ENCODE measurements at regions not wholly inside any gene's neighbourhood (a gene's known extent, or its start where the extent isn't known, plus 50 kb on each side); places are given as distances from the start of the nearest gene placed in this dataset.

DNA sequence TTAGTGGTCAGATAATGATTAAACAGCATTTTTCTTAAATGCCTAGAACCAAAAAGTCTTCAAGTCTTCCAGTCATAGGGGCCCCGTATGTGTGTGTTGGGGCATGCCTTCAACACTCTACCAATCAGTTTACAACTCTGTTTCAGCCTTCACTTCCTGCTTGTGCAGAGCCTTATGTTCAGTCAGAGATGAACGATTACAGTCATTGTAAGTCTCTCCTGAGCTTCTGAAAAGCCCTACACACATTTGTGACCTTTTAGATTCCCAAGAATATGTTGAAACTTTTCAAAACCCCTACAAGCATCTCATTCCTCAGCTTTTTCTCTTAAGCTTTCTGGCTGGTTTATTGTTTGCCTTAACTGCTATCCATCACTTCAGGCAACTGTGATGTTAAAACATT is 591.2 kb downstream of the ZNF674 start:
- peaks cover 2% of the 10 kb centered on the region for H3K9me3 Mint-ChIP-seq
- no peaks in the 10 kb centered on the region for H3K27me3 Mint-ChIP-seq
- no peak overlapping the region for H3K4me3 Mint-ChIP-seq

DNA sequence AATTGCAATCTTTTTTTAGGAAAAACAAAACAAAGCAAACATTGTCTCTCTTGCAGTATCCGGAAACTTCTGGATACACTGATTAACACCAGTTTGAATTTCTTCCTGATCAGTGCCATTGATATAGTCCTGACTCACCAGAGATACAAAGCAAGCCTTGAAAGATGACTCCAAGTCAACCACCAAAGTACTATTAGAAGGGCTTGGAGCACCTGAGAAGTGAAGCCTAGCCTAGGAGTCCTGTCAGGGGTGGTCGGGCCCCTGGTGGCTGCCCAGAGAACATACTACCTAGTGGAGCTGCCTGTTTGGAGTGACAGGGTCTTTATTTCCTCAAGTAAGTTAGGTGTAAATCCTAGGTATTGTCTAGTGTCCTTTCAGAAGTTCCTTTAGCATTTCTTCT is 593.2 kb downstream of the ZNF674 start:
- CTCF ChIA-PET, result interaction anchor here (0.7 kb wide), 1 partner anchor 48 kb away, joined by 3 read pairs; no protein-coding TSS in a partner anchor
- no peak overlapping the region for H3K4me3 Mint-ChIP-seq
- POLR2A ChIA-PET, result no interaction called here

More for the DNA sequence above, 591.2 kb downstream of the ZNF674 start:
- Mint-ChIP-seq H3K4me1 (no peaks in the 10 kb centered on the region), H3K36me3 (ENCODE audit: low read depth) (no peaks in the 10 kb centered on the region), H3K27ac (no peak overlapping the region)
- no peak for DNase-seq
- ChIA-PET CTCF (no interaction called here), POLR2A (no interaction called here)

DNA sequence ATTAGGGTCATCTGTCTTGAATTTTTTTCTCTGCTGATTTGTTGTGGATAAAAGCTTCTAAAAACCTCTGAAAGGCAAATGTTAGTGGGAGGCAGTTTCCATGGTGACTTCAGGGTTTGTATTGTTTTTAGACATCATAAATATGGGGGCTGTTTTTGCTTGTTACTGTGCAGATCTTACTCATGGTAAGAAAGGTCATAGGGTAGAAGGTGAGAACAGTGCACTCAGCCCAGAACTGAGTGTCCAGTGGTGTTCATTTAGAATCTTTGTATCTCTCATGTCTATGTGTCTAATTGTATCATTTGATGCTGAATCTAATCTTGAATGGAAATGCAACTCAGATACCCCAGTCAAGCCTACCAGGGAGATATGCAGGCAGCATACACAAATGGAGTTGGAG is 609.8 kb downstream of the ZNF674 start:
- POLR2A ChIA-PET, result no interaction called here
- no peak overlapping the region for H3K27ac Mint-ChIP-seq
- no peak overlapping the region for H3K4me3 Mint-ChIP-seq
- H3K27me3 Mint-ChIP-seq, result no peaks in the 10 kb centered on the region
- DNase-seq, result no peak
- CTCF ChIA-PET, result interaction anchor here (0.6 kb wide), 1 partner anchor 436 kb away, joined by 3 read pairs; no protein-coding TSS in a partner anchor
- no peaks in the 10 kb centered on the region for H3K36me3 Mint-ChIP-seq (ENCODE audit: low read depth)
- peaks cover 4% of the 10 kb centered on the region for H3K9me3 Mint-ChIP-seq
- H3K4me1 Mint-ChIP-seq, result no peaks in the 10 kb centered on the region

More for the DNA sequence above, 593.2 kb downstream of the ZNF674 start:
- H3K27ac Mint-ChIP-seq, result no peak overlapping the region
- H3K9me3 Mint-ChIP-seq, result peaks cover 2% of the 10 kb centered on the region
- no peaks in the 10 kb centered on the region for H3K27me3 Mint-ChIP-seq
- no peak for DNase-seq
- H3K36me3 Mint-ChIP-seq (ENCODE audit: low read depth), result no peaks in the 10 kb centered on the region
- no peaks in the 10 kb centered on the region for H3K4me1 Mint-ChIP-seq

DNA sequence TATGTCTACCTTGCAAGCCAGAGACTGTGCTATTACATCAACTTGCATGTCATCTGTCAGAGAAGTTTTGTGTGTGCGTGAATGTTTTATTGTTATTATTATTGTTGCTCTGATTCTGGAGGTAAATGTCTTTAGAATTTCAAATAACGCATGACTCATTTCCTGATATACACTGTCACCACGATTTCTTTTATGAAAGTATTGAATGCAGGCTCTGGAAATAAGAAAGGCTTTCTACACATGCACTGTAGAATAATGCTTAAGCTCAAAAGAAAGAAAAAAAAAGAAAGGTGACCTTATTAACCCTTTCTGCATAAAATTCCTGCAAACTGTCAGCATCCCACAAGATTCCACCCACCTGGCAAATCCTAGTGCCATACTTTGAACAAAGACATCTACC is 632.9 kb downstream of the ZNF674 start:
- no peaks in the 10 kb centered on the region for H3K27me3 Mint-ChIP-seq
- no peak for DNase-seq
- no peak overlapping the region for H3K27ac Mint-ChIP-seq
- ChIA-PET CTCF (no interaction called here), POLR2A (no interaction called here)
- no peaks in the 10 kb centered on the region for H3K9me3 Mint-ChIP-seq
- no peaks in the 10 kb centered on the region for H3K36me3 Mint-ChIP-seq (ENCODE audit: low read depth)
- no peak overlapping the region for H3K4me3 Mint-ChIP-seq
- no peaks in the 10 kb centered on the region for H3K4me1 Mint-ChIP-seq

- ChIA-PET CTCF (no interaction called here), POLR2A (no interaction called here)
- Mint-ChIP-seq H3K27me3 (no peaks in the 10 kb centered on the region), H3K4me3 (no peak overlapping the region), H3K9me3 (no peaks in the 10 kb centered on the region), H3K36me3 (ENCODE audit: low read depth) (no peaks in the 10 kb centered on the region), H3K27ac (no peak overlapping the region), H3K4me1 (peaks cover 8% of the 10 kb centered on the region)
- DNase-seq, result no peak
Measured at GRCh38 chrX:45907786-45908185, 637.4 kb downstream of the ZNF674 start.

DNA sequence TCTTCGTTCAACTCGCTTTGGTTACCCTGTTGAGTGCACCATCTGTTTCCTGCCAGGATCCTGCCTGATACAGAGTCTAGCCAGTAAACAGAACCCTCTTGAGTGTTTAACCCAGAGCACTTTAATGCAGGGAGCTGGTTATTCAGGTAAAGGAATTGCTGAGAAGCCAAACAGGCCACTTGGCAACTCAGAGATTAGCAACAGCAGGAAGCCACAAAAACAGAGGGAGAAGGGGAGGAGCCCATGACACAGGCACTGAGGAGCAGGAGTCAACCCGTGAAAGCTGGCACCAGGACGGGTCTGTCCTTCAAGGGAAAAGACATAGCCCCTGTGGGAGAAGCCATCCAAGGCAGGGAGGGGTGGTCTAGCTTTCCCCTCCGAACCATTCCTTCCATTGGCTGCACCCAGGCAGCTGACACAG is 641.4 kb downstream of the ZNF674 start:
- no peaks in the 10 kb centered on the region for H3K27me3 Mint-ChIP-seq
- H3K27ac Mint-ChIP-seq, result no peak overlapping the region
- no peak for DNase-seq
- no peak overlapping the region for H3K4me3 Mint-ChIP-seq
- ChIA-PET CTCF (no interaction called here), POLR2A (no interaction called here)
- H3K36me3 Mint-ChIP-seq (ENCODE audit: low read depth), result no peaks in the 10 kb centered on the region
- H3K4me1 Mint-ChIP-seq, result peaks cover 8% of the 10 kb centered on the region
- no peaks in the 10 kb centered on the region for H3K9me3 Mint-ChIP-seq

DNA sequence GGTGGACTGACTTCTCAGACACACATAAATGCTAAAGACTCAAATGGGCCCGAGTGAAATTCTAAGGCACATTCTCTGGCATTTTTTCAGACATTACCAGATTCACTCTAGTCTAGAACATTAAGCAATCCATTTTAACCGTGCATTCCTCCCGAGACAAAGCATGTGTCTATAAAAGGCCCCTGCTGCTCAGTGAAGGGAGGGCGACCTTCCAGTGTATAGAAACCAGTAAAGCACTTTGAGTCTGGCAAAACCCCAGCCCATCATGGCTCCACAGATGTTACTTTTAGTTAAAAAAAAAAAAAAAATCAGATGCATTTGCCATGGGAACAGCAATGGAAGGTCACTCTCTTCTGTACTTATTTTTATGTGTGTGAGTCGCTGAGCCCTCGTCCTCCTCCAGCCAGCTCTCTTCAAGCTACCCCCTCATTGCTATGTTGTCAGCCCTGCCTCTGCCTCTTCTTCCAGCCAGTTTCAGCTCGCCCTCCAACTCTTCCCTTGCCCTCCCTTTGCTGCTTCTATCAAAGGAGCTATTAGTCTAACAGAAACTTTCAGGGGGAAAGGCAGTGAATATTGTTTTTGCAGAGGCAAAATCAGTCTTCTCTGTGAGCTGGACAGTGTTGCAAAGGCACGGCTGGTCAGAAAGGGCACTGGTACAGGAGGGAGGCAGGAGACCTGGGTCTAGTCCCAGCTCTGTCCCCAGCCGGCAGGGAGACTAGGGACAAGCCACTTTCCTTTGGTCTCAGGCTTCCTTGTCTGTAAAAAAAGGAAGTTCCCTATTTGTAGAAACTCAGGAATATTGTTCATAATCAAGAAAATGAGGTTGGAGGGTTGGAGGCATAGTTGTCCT is 644.2 kb downstream of the ZNF674 start:
- no peaks in the 10 kb centered on the region for H3K9me3 Mint-ChIP-seq
- H3K4me1 Mint-ChIP-seq, result peaks cover 8% of the 10 kb centered on the region
- H3K27ac Mint-ChIP-seq, result no peak overlapping the region
- no peaks in the 10 kb centered on the region for H3K27me3 Mint-ChIP-seq
- H3K36me3 Mint-ChIP-seq (ENCODE audit: low read depth), result no peaks in the 10 kb centered on the region
- DNase-seq, result no peak
- ChIA-PET CTCF (interaction anchor here (0.6 kb wide), 1 partner anchor 18 kb away, joined by 3 read pairs; no protein-coding TSS in a partner anchor), POLR2A (no interaction called here)
- no peak overlapping the region for H3K4me3 Mint-ChIP-seq

- H3K27me3 Mint-ChIP-seq, result no peaks in the 10 kb centered on the region
- POLR2A ChIA-PET, result no interaction called here
- no peak for DNase-seq
- no peak overlapping the region for H3K4me3 Mint-ChIP-seq
- H3K9me3 Mint-ChIP-seq, result no peaks in the 10 kb centered on the region
- no peak overlapping the region for H3K27ac Mint-ChIP-seq
- H3K36me3 Mint-ChIP-seq (ENCODE audit: low read depth), result no peaks in the 10 kb centered on the region
- CTCF ChIA-PET, result interaction anchor here (0.6 kb wide), 1 partner anchor 421 kb away, joined by 3 read pairs; no protein-coding TSS in a partner anchor
- H3K4me1 Mint-ChIP-seq, result no peaks in the 10 kb centered on the region
Measured at GRCh38 chrX:45894864-45895645, 650.2 kb downstream of the ZNF674 start.

GRCh38 chrX:45889471-45889870 is 655.8 kb downstream of the ZNF674 start:
- POLR2A ChIA-PET, result no interaction called here
- Mint-ChIP-seq H3K9me3 (no peaks in the 10 kb centered on the region), H3K4me3 (no peak overlapping the region), H3K4me1 (no peaks in the 10 kb centered on the region), H3K27ac (no peak overlapping the region), H3K36me3 (ENCODE audit: low read depth) (no peaks in the 10 kb centered on the region), H3K27me3 (no peaks in the 10 kb centered on the region)
- no peak for DNase-seq
- CTCF ChIA-PET, result no interaction called here

GRCh38 chrX:45888518-45888917 is 656.7 kb downstream of the ZNF674 start:
- H3K36me3 Mint-ChIP-seq (ENCODE audit: low read depth), result no peaks in the 10 kb centered on the region
- no peaks in the 10 kb centered on the region for H3K9me3 Mint-ChIP-seq
- H3K27me3 Mint-ChIP-seq, result no peaks in the 10 kb centered on the region
- ChIA-PET CTCF (no interaction called here), POLR2A (no interaction called here)
- H3K4me1 Mint-ChIP-seq, result no peaks in the 10 kb centered on the region
- H3K27ac Mint-ChIP-seq, result no peak overlapping the region
- no peak overlapping the region for H3K4me3 Mint-ChIP-seq
- DNase-seq, result no peak

DNA sequence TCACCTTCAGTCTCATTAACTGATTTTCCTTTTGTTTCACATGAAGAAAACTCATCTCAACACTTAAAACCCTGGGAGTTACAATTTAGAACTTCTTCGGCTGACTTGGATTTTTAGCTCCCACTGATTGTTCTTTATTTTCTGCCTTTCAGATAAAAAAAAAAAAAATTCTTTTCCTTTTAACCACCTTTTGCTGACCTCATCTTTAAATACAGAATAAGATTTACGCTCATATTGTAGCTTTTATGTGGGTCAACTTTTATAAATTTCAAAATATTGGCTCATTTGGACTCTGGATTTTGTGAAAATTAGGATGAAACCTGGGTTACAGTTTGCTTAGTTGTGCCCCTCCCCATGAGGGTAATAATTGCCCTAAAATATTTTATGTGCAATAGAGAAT is 659.3 kb downstream of the ZNF674 start:
- Mint-ChIP-seq H3K27ac (no peak overlapping the region), H3K27me3 (no peaks in the 10 kb centered on the region), H3K9me3 (peaks cover 3% of the 10 kb centered on the region), H3K36me3 (ENCODE audit: low read depth) (no peaks in the 10 kb centered on the region), H3K4me3 (no peak overlapping the region), H3K4me1 (peaks cover 7% of the 10 kb centered on the region)
- POLR2A ChIA-PET, result interaction anchor here (0.6 kb wide), 1 partner anchor 35 kb away, joined by 19 read pairs; no protein-coding TSS in a partner anchor
- DNase-seq, result no peak
- CTCF ChIA-PET, result no interaction called here

DNA sequence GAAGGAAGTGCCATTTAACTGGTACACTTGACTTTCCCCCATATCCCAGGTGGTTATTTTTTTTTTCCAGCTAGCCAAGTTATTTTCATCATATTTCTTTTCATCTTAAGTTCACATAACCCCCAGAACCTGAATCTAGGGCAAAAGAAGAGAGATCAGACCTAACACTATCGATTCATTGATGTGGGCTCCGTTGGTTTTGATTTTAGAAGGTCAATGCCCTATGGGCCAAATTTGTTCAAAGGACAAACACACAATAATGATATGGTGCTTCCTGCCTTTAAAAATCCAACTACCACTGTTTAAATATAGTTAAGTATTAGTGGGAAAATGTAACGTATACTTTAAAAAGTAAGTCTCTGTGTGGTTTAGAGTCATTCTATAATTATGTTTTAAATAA is 665.7 kb downstream of the ZNF674 start:
- DNase-seq, result no peak
- CTCF ChIA-PET, result interaction anchor here (0.6 kb wide), 1 partner anchor 1837 kb away, joined by 3 read pairs; no protein-coding TSS in a partner anchor
- no peaks in the 10 kb centered on the region for H3K27me3 Mint-ChIP-seq
- peaks cover 3% of the 10 kb centered on the region for H3K9me3 Mint-ChIP-seq
- POLR2A ChIA-PET, result no interaction called here
- no peak overlapping the region for H3K27ac Mint-ChIP-seq
- H3K4me3 Mint-ChIP-seq, result no peak overlapping the region
- peaks cover 7% of the 10 kb centered on the region for H3K4me1 Mint-ChIP-seq
- H3K36me3 Mint-ChIP-seq (ENCODE audit: low read depth), result no peaks in the 10 kb centered on the region

- Mint-ChIP-seq H3K4me3 (no peak overlapping the region), H3K27me3 (no peaks in the 10 kb centered on the region), H3K27ac (no peak overlapping the region), H3K4me1 (peaks cover 3% of the 10 kb centered on the region), H3K9me3 (peaks cover 1% of the 10 kb centered on the region), H3K36me3 (ENCODE audit: low read depth) (no peaks in the 10 kb centered on the region)
- ChIA-PET CTCF (no interaction called here), POLR2A (no interaction called here)
- no peak for DNase-seq
Measured at GRCh38 chrX:45876206-45876605, 669.0 kb downstream of the ZNF674 start.
